Stimulated activated CD4-positive, alpha-beta T cell treated with anti-CD3 and anti-CD28 coated beads, TNF-alpha, amount 100 ng/mL, for 4 hours (primary cell): ENCODE measurements at regions not wholly inside any gene's neighbourhood (a gene's known extent, or its start where the extent isn't known, plus 50 kb on each side); places are given as distances from the start of the nearest gene placed in this dataset.
"Not testable (repeated sequence)": the region's sequence is repeated elsewhere in the genome, so short reads cannot be mapped to it uniquely, and the experiment has no call there.

Experiments
- DNase-seq, 3 experiments: peaks; one replicate each; pipeline ENCODE4 v3.0.0-alpha.2; 2020; ENCODE audit warnings: low read depth in 3 of 3

DNA sequence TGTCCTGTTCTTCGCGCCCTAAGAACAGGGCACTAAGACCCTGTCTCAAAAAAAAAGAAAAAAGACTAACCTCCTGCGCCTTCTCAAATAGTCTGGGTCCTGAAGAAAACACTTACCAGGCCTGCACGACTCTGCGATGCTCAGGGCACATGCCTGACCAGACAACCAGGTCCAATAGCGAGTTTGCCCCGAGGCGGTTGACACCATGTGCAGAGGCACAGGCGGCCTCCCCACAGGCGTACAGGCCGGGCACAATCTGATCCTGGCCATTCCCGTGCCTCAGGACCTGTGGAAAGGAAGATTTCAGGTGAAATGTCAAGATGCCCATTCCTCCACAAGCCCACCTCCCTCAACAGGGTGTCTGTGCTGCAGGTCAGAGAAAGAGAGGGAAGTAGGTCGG, 65.9 kb upstream of the TNK2 start:
- DNase-seq = not testable (repeated sequence)

DNA sequence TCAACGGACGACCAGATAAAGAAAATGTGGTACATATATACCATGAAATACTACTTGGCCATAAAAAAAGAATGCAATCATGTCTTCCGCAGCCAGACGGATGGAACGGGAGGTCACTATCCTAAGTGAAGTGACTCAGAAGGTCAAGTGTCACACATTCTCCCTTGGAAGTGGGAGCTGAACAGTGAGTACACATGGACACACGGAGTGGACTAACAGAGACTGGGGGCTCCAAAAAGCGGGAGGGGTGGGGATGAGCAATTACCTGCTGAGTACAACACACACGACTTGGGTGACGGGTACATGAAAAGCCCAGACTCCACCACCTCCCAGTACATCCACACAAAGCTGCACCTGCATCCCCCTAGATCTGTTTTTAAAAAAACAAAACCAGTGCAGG, 62.5 kb upstream of the TNK2 start:
- not testable (repeated sequence) for DNase-seq

DNA sequence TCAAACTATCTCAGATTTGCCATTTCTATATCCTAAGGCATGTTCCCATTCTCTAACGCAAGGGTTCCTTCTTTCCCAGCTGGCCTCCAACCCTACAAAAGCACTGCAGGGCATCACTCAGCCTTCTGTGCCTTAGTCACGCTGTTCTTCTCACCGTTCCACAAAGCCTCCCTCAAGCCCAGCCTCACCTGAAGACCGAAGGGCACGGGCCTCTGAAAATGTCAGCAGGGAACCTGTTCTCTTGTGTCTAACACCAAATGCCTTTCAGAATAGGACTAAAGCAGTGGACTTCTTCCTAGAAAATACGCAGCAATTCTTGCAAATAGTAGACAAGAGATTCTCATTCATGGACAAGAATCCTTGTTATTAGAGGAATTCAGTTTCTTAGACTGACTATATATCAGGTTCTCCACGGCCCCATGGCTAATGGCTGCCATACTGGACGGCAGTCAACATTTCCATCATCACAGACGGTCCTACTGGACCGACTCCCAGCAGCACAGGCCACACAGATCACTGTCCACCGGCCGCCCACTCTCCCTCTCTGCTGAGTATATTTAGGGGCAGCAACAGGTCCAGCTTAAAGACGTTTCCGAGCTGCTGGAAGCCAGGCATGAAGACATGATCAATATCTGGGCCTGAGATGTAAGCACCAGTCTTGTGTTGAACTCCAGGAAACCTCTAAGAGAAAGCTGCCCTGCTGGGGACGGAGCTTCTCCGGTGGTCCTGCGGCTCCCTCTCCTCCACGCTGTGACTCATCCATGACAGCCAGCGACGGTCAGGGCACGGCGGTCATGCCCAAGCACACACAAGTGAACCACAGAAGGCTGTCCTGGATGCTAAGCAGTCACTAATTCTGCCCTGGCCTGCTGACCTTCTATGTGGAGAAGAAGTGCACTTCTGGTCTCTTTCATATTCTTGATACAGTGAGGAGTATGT, 61.8 kb upstream of the TNK2 start:
- not testable (repeated sequence) for DNase-seq

DNA sequence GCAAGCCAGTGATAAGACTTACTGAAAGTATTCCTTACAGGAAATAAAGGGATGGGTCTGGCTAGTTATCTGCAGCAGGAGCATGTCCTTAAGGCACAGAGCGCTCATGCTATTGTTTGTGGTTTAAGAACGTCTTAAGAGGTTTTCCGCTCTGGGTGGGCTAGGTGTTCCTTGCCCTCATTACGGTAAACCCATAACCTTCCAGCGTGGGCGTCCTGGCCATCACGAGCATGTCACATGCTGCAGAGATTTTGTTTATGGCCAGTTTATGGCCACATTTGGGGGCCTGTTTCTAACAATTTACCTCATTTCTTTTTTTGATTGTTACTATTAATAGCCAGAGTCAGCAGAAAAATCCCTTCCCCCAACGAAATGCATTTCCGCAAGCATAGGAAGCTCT, 61.0 kb upstream of the TNK2 start:
- not testable (repeated sequence) for DNase-seq

DNA sequence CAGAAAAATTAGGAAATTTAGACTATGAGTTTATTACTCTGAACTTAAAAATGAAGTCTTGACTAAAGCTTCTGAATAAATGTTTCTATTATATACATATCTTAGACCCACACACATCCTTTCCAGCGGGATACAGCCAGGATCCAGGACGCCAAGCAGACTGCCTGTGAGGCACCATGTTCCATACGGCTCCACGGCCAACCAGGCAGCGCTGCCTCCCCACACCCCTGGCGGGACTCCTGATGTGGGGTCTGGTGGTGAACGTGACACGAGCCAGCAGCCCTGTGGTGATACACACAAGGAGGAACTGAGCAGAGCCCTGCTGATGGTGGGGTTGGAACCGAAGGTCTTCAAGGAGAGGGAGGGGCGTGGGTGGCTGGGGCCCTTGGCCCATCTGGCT, 59.8 kb upstream of the TNK2 start:
- DNase-seq = not testable (repeated sequence)

DNA sequence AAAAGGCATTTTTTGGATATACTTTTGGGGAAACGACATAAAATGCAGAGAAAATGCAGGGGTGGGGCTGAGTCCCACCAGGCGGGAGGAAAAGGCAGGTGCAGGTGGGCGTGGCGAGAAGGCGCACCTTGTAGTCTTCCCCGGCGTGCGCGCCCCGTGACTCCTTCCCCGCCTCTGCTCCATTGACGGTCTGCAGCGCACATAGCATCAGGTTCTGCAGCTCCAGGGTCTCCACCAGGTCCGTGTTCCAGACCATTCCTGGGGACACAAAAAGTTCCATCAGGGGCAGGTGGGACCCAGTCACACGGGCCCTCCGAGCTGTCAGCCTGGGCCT, 59.0 kb upstream of the TNK2 start:
- DNase-seq = not testable (repeated sequence)

DNA sequence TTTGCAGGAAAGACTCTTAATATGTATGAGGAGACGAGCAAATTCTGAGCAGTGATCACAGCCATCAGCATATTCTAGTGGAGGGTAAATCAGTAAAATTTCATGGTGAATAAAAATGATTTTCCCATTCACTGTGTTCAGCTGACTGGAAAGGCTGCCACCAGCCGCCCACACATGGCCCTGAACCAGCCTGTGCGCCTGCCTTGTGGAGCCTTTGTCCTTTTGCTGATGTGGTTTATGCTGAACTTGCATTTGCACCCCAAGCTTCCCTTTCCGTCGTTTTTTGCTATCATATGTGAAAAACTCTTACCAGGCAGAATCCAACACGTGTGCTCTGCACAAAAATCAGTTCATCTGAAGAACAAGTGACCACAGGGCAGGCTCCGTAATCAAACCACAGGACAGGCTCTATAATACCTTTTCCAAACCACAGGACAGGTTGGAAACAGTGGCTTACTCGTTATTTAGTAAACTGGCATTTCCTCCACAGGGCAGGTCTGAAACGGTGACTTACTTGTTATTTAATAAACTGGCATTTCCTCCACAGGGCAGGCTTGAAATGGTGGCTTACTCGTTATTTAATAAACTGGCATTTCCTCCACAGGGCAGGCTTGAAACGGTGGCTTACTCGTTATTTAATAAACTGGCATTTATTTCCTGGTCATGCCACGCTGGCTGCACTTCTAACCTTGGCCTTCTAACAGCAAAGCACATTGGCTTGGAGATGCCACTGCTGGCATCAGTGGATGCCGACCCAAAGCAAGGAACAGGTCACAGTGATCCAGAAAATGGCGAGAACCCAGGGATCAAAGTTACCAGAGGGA, 58.4 kb upstream of the TNK2 start:
- not testable (repeated sequence) for DNase-seq

DNA sequence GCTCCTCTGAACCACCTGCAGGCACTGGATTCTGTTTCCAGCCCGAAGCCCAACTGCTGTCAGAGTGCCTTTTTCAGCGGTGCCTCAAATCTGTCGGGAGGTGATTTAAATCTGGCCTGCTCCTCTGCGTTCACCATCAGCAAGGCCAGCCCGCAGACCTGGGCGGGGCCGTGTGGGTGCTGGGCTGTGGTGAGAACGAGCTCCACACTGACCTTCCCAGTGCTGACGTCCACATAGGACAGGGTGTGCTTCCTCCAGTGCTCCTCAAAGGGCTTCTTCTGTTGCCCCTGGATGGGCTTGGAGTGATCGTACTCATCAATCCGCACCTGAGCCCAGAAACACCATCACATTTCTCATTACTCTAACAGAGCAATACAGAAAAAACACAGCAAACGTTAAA, 56.9 kb upstream of the TNK2 start:
- DNase-seq = not testable (repeated sequence)

DNA sequence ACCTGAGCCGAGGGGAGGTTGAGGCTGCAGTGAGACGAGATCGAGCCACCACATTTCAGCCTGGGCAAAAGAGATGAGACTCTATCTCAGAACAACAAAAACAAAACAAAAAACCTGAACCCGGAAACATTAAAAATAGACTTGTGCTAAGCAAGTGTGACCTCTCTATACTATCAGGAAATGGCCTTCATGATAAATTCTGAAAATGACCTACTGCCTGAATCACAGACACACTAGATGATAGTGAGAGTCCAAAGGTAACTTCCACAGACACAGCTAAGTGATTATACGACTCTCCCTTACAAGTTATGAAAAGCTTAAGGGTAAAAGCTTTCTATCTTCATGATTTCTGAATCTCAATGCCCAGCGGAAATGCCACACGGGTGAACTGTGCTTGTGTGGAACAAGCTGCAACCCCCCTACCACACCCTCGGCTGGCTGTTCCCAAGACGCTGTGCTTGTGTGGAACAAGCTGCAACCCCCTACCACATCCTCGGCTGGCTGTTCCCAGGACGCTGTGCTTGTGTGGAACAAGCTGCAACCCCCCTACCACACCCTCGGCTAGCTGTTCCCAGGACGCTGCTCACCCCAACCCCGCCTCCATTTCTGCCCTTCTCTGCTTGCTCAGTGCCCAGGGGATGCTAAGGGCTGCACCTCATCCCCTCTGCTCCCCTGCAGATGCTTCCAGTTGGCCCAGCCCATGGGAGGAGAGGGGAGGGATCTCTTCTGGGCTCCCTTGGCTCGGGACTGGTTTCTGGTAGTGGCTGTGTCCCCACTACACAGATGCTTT, 56.2 kb upstream of the TNK2 start:
- DNase-seq = not testable (repeated sequence)

DNA sequence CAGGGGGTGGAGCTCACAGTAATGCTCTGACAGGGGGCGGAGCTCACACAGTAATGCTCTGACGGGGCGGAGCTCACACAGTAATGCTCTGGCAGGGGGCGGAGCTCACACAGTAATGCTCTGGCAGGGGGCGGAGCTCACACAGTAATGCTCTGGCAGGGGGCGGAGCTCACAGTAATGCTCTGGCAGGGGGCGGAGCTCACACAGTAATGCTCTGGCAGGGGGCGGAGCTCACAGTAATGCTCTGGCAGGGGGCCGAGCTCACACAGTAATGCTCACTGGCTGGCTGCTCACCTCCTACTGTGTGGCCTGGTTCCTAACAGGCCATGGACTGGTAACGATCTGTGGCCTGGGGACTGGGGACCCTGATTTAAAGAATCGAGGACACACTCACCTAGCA, 53.9 kb upstream of the TNK2 start:
- DNase-seq = not testable (repeated sequence)

DNA sequence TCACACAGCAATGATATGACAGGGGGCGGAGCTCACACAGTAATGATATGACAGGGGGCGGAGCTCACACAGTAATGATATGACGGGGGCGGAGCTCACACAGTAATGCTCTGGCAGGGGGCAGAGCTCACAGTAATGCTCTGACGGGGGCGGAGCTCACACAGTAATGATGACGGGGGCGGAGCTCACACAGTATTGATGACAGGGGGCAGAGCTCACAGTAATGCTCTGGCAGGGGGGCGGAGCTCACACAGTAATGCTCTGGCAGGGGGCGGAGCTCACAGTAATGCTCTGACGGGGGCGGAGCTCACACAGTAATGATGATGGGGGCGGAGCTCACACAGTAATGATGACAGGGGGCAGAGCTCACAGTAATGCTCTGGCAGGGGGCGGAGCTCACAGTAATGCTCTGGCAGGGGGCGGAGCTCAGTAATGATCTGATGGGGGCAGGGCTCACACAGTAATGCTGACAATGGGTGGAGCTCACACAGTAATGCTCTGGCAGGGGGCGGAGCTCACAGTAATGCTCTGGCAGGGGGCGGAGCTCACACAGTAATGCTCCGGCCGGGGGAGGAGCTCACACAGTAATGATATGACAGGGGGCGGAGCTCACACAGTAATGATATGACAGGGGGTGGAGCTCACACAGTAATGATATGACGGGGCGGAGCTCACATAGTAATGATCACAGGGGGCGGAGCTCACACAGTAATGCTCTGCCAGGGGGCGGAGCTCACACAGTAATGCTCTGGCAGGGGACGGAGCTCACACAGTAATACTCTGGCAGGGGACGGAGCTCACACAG, 52.8 kb upstream of the TNK2 start:
- DNase-seq = peak in 1 of 3 experiments; percentile 27

DNA sequence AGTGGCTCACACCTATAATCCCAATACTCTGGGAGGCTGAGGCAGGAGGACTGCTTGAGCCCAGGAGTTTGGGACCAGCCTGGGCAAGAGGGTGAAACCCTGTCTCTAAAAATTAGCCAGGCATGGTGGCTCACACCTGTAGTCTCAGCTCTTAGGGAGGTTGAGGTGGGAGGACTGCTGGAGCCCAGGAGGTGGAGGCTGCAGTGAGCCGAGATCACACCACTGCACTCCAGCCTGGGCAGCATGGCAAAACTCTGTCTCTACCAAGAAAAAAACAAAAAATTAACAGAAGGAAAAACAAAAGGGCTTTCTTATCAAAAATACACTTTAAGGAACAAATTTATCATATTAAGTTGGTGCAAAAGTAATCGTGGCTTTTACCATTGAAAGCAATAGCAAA, 51.8 kb upstream of the TNK2 start:
- DNase-seq = not testable (repeated sequence)

DNA sequence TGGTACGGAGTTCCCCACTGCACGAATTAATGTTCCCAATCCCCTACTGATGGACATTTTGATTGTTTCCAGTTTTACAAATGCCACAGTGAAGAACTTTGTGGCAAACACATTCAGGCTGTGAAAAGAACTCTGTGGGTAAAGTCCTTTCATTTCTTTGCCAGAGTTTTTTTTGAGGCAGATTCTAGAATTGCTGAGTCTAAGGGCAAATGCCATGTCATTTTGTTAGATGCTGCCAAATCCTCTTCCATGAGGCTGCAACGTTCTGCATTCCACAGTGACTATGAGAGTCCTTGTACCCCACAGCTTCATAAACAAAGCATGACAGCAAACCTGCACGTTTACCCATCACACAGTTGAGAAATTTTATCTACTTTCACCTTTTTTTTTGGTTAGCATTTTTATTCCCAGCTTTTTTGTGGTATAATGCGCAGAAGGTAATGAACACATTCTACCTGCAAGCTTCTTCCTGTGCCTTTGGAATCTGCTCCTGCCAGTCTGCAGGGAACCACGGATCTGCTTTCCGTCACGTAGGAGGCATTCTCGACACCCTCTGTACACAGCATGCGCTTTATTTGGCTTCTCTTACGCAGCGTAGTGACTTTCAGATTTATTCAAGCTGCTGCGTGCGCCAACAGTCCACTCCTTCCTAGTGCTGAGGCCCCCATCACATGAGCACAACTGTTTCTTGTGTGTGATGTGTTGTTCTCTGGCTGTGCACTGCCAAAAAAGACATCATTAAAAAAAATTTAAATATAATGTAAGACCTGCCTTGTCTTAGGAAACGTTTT, 51.2 kb upstream of the TNK2 start:
- not testable (repeated sequence) for DNase-seq

DNA sequence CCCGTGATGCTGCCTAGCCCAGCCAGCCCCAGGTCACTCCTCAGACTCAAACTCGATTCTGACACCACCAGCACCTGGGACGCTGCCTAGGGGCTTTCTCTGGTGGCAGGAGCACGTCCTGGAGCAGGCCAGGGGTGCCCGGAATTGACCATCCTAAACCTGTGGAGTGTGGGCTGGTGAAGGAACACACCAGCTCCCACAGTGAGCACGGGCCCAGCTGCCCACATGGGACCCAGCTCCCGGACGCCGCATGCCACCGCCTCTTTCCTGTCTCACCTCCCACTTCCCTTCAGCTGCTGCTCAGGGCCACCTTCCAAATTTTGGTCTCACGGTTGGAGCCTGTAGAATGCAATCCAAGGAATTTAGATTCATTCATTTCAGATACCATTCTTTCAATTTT, 50.4 kb upstream of the TNK2 start:
- DNase-seq = not testable (repeated sequence)
